ENCODE measurements at regions not wholly inside any gene's neighbourhood (a gene's known extent, or its start where the extent isn't known, plus 50 kb on each side); places are given as distances from the start of the nearest gene placed in this dataset.

DNA sequence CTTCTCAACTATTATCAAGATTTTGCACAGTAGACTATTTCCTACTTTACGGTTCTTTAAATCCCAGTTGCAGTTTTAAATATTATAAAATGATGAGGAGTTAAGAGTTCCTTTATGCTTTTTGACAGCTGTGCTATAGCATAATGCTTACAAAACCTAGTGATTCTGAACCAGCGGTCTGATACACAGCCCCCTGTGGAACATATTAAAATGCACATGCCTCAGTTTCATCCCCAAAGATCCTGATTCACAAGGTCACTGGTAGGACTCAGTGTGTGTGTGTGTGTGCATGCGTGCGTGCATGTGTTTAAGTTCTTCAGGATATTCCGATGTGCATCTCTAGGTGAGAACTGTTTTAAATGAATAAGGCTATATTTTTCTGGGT is 330.1 kb upstream of the TPM1 start:
- Histone ChIP-seq H3K4me3 (ENCODE audit: low read depth, low read length) (no peak overlapping the region), H3K9me3 (ENCODE audit: control insufficient read depth, insufficient read depth, low read length) (no peaks in the 10 kb centered on the region; the same call in 1 of the 2 replicates), H3K27me3 (ENCODE audit: control insufficient read depth, insufficient read depth, low read length) (no peaks in the 10 kb centered on the region), H3K27ac (ENCODE audit: low read depth, low read length) (no peak overlapping the region)
- TF ChIP-seq, protein P1, sequence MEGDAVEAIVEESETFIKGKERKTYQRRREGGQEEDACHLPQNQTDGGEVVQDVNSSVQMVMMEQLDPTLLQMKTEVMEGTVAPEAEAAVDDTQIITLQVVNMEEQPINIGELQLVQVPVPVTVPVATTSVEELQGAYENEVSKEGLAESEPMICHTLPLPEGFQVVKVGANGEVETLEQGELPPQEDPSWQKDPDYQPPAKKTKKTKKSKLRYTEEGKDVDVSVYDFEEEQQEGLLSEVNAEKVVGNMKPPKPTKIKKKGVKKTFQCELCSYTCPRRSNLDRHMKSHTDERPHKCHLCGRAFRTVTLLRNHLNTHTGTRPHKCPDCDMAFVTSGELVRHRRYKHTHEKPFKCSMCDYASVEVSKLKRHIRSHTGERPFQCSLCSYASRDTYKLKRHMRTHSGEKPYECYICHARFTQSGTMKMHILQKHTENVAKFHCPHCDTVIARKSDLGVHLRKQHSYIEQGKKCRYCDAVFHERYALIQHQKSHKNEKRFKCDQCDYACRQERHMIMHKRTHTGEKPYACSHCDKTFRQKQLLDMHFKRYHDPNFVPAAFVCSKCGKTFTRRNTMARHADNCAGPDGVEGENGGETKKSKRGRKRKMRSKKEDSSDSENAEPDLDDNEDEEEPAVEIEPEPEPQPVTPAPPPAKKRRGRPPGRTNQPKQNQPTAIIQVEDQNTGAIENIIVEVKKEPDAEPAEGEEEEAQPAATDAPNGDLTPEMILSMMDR (IDR thresholded peaks at IDR 0.05; ENCODE audit: low read depth, low read length), result no peak
- POLR2A ChIA-PET, result no interaction called here
- CTCF ChIA-PET, result no interaction called here
- no peak for DNase-seq (ENCODE audit: low read depth, low spot score)

DNA sequence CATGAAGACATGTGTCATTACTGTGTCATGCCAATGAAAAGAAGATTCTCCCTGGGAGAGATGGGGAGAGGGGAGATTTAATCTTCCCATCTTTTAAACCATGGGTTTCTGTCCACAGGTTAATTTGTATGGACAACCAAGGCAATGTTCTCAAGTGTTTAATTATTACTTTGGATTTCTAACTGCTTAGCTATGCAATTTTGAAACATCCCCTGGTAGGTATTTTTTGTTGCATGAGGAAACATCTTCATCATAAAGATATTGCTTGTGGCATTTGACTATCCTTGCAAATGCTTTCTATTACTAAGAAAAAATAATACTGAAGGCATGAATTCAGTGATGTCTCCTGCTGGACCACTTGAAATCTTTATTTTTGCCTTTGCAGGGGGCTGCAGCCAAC is 326.6 kb upstream of the TPM1 start:
- no peak overlapping the region for H3K27ac ChIP-seq (ENCODE audit: low read depth, low read length)
- no peak overlapping the region for H3K4me3 ChIP-seq (ENCODE audit: low read depth, low read length)
- no peaks in the 10 kb centered on the region for H3K27me3 ChIP-seq (ENCODE audit: control insufficient read depth, insufficient read depth, low read length)
- POLR2A ChIA-PET, result no interaction called here
- no peak for DNase-seq (ENCODE audit: low read depth, low spot score)
- TF ChIP-seq, protein P1 (IDR thresholded peaks at IDR 0.05; ENCODE audit: low read depth, low read length), result no peak
- no peaks in the 10 kb centered on the region for H3K9me3 ChIP-seq (ENCODE audit: control insufficient read depth, insufficient read depth, low read length)
- CTCF ChIA-PET, result no interaction called here

DNA sequence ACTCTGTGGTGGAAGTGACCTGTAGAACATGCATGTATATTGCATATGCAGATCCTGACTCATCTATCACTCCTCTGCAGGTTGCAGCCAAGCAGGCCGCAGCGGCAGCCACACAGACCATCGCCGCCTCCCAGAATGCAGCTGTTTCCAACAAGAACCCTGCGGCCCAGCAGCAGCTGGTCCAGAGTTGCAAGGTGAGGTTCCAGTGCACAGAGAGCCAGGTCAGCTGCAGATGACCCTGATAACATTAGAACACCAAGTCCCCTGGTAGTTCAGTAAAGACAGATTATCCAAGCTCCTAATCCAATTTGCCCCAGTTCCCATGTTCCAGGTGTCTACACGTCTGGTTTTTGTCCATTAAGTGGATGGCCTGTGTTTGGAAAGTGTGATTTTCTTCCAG is 325.1 kb upstream of the TPM1 start:
- ChIA-PET POLR2A (no interaction called here), CTCF (no interaction called here)
- Histone ChIP-seq H3K4me3 (ENCODE audit: low read depth, low read length) (no peak overlapping the region), H3K9me3 (ENCODE audit: control insufficient read depth, insufficient read depth, low read length) (no peaks in the 10 kb centered on the region; the same call in 1 of the 2 replicates), H3K27me3 (ENCODE audit: control insufficient read depth, insufficient read depth, low read length) (no peaks in the 10 kb centered on the region), H3K27ac (ENCODE audit: low read depth, low read length) (no peak overlapping the region)
- TF ChIP-seq, protein P1 (IDR thresholded peaks at IDR 0.05; ENCODE audit: low read depth, low read length), result no peak
- DNase-seq (ENCODE audit: low read depth, low spot score), result no peak

DNA sequence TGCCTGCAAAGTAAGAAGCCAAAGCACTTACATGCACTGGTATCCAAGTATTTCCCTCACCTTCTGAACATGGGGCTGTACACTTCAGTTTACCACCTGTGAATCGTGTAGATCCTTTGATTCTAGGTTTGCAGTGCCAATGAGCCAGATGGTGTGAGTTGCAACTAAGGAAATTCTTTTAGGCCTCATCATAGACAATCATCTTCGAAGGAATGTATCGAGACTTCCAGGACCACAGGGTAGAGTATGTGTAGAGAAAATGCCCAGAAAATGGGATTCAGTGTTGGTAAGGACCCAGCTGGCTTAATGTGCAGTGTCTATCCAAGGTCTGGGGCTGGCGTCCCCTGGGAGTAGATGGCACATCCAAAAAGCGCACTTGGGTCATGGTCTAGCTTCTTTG is 323.2 kb upstream of the TPM1 start:
- Histone ChIP-seq H3K27me3 (ENCODE audit: control insufficient read depth, insufficient read depth, low read length) (no peaks in the 10 kb centered on the region), H3K27ac (ENCODE audit: low read depth, low read length) (no peak overlapping the region), H3K4me3 (ENCODE audit: low read depth, low read length) (no peak overlapping the region), H3K9me3 (ENCODE audit: control insufficient read depth, insufficient read depth, low read length) (no peaks in the 10 kb centered on the region; the same call in 1 of the 2 replicates)
- TF ChIP-seq, protein P1 (IDR thresholded peaks at IDR 0.05; ENCODE audit: low read depth, low read length), result no peak
- ChIA-PET POLR2A (no interaction called here), CTCF (no interaction called here)
- DNase-seq (ENCODE audit: low read depth, low spot score), result no peak

DNA sequence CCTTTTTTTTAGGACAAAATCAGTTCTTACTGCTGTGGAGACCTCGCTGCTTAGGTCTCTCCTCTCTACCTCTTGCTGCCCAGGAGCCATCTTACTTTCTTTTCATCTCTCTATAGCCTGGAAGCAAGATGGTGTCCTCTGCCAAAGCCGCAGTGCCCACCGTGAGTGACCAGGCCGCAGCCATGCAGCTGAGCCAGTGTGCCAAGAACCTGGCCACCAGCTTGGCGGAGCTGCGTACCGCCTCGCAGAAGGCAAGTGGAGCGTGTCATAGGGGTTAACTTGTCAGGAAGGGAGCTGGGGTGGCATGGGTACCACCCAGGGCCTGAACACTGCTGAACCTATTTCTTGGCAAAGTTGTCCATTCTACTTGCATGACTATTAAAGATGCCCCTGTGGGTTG is 320.3 kb upstream of the TPM1 start:
- TF ChIP-seq, protein P1 (IDR thresholded peaks at IDR 0.05; ENCODE audit: low read depth, low read length), result no peak
- POLR2A ChIA-PET, result no interaction called here
- H3K9me3 ChIP-seq (ENCODE audit: control insufficient read depth, insufficient read depth, low read length), result no peaks in the 10 kb centered on the region; the same call in 1 of the 2 replicates
- H3K27me3 ChIP-seq (ENCODE audit: control insufficient read depth, insufficient read depth, low read length), result no peaks in the 10 kb centered on the region
- H3K27ac ChIP-seq (ENCODE audit: low read depth, low read length), result no peak overlapping the region
- CTCF ChIA-PET, result interaction anchor here (1.3 kb wide), 1 partner anchor 20 kb away, joined by 4 read pairs; no protein-coding TSS in a partner anchor
- H3K4me3 ChIP-seq (ENCODE audit: low read depth, low read length), result no peak overlapping the region
- no peak for DNase-seq (ENCODE audit: low read depth, low spot score)

Data from AG04450 (cell line).